ENCODE measurements at regions not wholly inside any gene's neighbourhood (a gene's known extent, or its start where the extent isn't known, plus 50 kb on each side); places are given as distances from the start of the nearest gene placed in this dataset.

DNA sequence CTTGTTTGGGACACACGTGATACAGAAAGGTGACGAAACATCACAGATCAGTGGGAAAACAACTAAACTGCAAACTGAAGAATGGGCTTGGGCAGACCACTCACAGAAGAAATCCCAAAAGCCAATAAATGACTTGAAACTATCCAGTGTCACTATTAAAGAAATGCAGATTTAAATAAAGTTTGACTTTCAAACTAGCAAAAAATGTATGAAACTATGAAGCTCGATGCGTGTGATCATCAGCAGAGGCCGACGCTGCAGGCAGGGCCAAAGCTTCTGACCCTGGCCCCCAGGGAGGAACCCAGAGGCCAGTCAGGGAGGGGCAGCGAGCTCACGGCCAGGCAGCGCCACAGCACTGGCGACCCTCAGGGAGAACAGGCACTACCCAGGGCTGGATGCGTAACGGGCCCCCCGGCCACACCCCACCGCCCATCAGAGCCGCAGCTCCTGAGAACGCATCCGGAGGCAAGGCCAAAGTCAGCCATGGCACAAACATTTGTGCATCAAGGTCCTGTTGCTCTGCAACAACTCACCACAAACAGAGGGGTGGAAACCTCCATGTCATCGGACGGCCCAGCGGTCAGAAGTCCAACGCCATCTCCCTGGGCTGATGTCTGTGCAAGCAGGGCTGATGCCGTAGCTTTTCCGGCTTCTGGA is 94.1 kb downstream of the YTHDF1 start:
- peaks cover 0 to 20% (median 0%) of the 10 kb centered on the region in 4 donors for H3K9me3 ChIP-seq
- TF ChIP-seq POLR2A (IDR thresholded peaks at IDR 0.05) (no peak), EP300 (IDR thresholded peaks at IDR 0.05) (no peak)
- TF ChIP-seq, protein P1, sequence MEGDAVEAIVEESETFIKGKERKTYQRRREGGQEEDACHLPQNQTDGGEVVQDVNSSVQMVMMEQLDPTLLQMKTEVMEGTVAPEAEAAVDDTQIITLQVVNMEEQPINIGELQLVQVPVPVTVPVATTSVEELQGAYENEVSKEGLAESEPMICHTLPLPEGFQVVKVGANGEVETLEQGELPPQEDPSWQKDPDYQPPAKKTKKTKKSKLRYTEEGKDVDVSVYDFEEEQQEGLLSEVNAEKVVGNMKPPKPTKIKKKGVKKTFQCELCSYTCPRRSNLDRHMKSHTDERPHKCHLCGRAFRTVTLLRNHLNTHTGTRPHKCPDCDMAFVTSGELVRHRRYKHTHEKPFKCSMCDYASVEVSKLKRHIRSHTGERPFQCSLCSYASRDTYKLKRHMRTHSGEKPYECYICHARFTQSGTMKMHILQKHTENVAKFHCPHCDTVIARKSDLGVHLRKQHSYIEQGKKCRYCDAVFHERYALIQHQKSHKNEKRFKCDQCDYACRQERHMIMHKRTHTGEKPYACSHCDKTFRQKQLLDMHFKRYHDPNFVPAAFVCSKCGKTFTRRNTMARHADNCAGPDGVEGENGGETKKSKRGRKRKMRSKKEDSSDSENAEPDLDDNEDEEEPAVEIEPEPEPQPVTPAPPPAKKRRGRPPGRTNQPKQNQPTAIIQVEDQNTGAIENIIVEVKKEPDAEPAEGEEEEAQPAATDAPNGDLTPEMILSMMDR (IDR thresholded peaks at IDR 0.05): no peak
- DNase-seq (ENCODE audit: low spot score in 2 of 2): no peak
- H3K4me3 ChIP-seq: no peak overlapping the region
- H3K27me3 ChIP-seq: peaks cover 0 to 26% of the 10 kb centered on the region in 2 donors
- H3K36me3 ChIP-seq: no peaks in the 10 kb centered on the region
- no peaks in the 10 kb centered on the region for H3K4me1 ChIP-seq
- no peak overlapping the region for H3K27ac ChIP-seq
- WGBS, 2 donors: 82 to 83% methylated on average over 21 to 23 of the region's 23 CpGs

DNA sequence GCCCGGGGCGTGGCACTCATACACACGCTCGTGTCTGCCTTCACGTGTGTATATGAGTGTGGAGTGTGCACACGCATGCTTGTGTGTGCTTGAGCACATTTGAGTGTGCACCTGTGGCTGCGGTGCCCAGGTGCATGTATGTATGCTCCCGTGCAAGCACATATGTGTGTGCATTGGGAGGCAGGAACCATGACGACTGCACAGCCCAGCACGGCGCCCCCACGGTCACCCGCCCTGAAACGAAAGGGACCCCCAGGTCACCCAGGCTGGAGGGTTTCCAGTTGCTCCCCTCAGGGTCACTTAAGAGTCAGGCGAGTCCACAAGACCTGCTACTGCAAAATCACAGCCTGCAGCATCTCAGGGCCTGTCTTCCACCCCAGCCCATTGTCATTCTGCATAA is 94.7 kb downstream of the YTHDF1 start:
- H3K4me1 ChIP-seq: no peaks in the 10 kb centered on the region
- H3K27me3 ChIP-seq: peaks cover 0 to 32% of the 10 kb centered on the region in 2 donors
- WGBS, 2 donors: 84 to 90% methylated on average over 15 of the region's 15 CpGs
- H3K36me3 ChIP-seq: no peaks in the 10 kb centered on the region
- H3K27ac ChIP-seq: no peak overlapping the region
- no peak overlapping the region for H3K4me3 ChIP-seq
- DNase-seq (ENCODE audit: low spot score in 2 of 2): no peak
- TF ChIP-seq POLR2A (IDR thresholded peaks at IDR 0.05) (no peak), EP300 (IDR thresholded peaks at IDR 0.05) (no peak)
- TF ChIP-seq, protein P1 (IDR thresholded peaks at IDR 0.05): no peak
- H3K9me3 ChIP-seq: peaks cover 0 to 20% (median 0%) of the 10 kb centered on the region in 4 donors

DNA sequence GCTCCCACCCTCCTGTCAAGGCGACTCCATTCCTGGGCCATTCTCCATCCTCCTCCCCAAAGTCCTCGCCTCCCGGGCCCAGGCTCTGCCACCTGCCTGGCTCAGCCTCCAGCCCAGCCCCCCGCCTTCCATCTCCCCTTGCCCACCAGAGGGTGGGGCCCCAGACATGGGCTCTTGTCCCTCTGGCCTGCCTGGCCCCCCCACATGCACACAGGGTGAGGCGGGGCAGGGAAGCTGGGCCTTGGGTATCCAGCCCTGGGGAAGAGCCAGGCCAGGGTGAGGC is 95.2 kb downstream of the YTHDF1 start:
- 46 to 61% methylated on average over 5 of the region's 5 CpGs for WGBS, 2 donors
- Histone ChIP-seq H3K9me3 (peaks cover 0 to 20% (median 0%) of the 10 kb centered on the region in 4 donors), H3K27me3 (peaks cover 0 to 37% of the 10 kb centered on the region in 2 donors), H3K36me3 (no peaks in the 10 kb centered on the region), H3K4me3 (no peak overlapping the region), H3K4me1 (no peaks in the 10 kb centered on the region), H3K27ac (no peak overlapping the region)
- no peak for DNase-seq (ENCODE audit: low spot score in 2 of 2)
- TF ChIP-seq EP300 (IDR thresholded peaks at IDR 0.05) (no peak), POLR2A (IDR thresholded peaks at IDR 0.05) (no peak)
- TF ChIP-seq, protein P1 (IDR thresholded peaks at IDR 0.05): no peak

DNA sequence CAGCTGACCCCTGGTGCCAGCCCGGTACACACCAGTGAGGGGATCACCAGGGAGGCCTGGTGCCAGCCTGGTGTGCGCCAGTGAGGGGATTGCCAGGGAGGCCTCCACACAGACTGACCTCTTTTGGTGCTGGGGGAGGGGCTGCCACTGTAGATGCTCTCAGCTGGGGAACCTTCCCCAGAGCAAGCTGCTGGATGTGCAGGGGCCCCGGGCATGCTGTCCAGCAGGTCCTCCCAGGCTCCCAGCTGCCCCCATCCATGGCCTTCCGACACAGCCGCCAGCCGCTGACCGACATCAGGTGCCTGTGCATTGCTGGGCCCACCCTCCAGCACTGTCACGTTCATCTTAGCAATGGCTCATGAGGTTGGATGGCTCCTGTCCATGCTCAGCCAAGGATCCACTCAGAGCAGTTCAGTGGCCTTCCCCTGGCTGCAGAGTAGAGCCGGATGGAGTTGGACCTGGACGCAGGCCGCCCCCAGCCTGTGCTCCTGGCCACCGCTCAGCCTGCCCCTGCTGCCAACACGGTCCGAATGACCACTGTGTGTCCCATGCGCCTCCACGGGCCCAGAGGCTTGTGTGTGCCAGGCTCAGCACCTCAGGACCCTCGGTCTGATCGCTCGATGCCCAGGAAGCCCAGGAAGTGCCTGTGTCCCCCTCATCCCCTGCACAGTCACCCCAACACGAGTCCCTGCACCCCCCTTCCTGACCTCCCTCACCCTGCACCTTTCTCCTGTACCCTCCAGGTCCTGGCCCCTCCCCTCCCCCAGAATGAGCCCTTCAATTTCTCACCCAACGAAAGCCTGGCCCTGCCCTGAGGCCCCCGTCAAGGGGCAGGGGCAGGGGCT is 95.7 kb downstream of the YTHDF1 start:
- Histone ChIP-seq H3K36me3 (no peaks in the 10 kb centered on the region), H3K4me3 (no peak overlapping the region), H3K27ac (no peak overlapping the region), H3K9me3 (peaks cover 0 to 20% (median 0%) of the 10 kb centered on the region in 4 donors), H3K27me3 (peaks cover 0 to 43% of the 10 kb centered on the region in 2 donors), H3K4me1 (no peaks in the 10 kb centered on the region)
- TF ChIP-seq POLR2A (IDR thresholded peaks at IDR 0.05) (no peak), EP300 (IDR thresholded peaks at IDR 0.05) (no peak)
- TF ChIP-seq, protein P1 (IDR thresholded peaks at IDR 0.05): no peak
- 59 to 74% methylated on average over 15 to 22 of the region's 22 CpGs for WGBS, 2 donors
- DNase-seq (ENCODE audit: low spot score in 2 of 2): no peak
